Heart right ventricle (tissue), 16 donors: ENCODE measurements at regions not wholly inside any gene's neighbourhood (a gene's known extent, or its start where the extent isn't known, plus 50 kb on each side); places are given as distances from the start of the nearest gene placed in this dataset.

Experiments used
- ATAC-seq, 8 donors: fragments of 200-7000 bp; cut with Tn5 transposase; one replicate each; pipeline ENCODE4 v1.9.1; 2020; ENCODE audit warnings: mild to moderate bottlenecking in 8 of 8, moderate library complexity in 8 of 8, moderate number of reproducible peaks in 1 of 8
- DNase-seq, 2 donors: peaks; one replicate each; pipeline ENCODE4 v3.0.0-alpha.2; 2020
- H3K27ac ChIP-seq, 10 donors: fragments of 200-600 bp; sonication (generic) in 2 of 10; one replicate each; pipeline versions ENCODE4 v1.5.0 to v1.8.0; 2020 to 2022; ENCODE audit warnings: mild to moderate bottlenecking in 3 of 10
- H3K27me3 ChIP-seq, 7 donors: fragments of 200-600 bp; one replicate each; pipeline ENCODE4 v1.8.0; 2021 to 2022; ENCODE audit warnings: mild to moderate bottlenecking in 2 of 7
- H3K36me3 ChIP-seq, 9 donors: fragments of 200-600 bp; sonication (generic) in 1 of 9; one replicate each; pipeline versions ENCODE4 v1.5.0 to v1.8.0; 2020 to 2022; ENCODE audit warnings: mild to moderate bottlenecking in 2 of 9
- H3K4me1 ChIP-seq, 9 donors: fragments of 200-600 bp; sonication (generic) in 1 of 9; one replicate each; pipeline versions ENCODE4 v1.5.0 to v1.8.0; 2020 to 2022; ENCODE audit warnings: mild to moderate bottlenecking in 4 of 9
- H3K4me3 ChIP-seq, 10 donors: fragments of 200-600 bp; sonication (generic) in 2 of 10; one replicate each; pipeline versions ENCODE4 v1.5.0 to v1.8.0; 2020 to 2022; ENCODE audit warnings: mild to moderate bottlenecking in 7 of 10, moderate library complexity in 2 of 10
- H3K9me3 ChIP-seq, 11 donors: fragments of 200-600 bp in 10 of 11; sonication (generic) in 2 of 11; one replicate each; pipeline versions ENCODE4 v1.5.0 to v1.8.0; 2013 to 2022; ENCODE audit warnings: mild to moderate bottlenecking in 2 of 11, control low read depth in 1 of 11, moderate library complexity in 1 of 11
- CTCF ChIP-seq, 9 donors: fragments of 200-600 bp; sonication (generic) in 2 of 9; IDR thresholded peaks; one replicate each; pipeline versions ENCODE4 v1.5.0 to v1.8.0; 2021 to 2022; ENCODE audit warnings: antibody characterized with exemption in 9 of 9, mild to moderate bottlenecking in 5 of 9, moderate library complexity in 1 of 9
- WGBS, 2 donors: extraction: QIAGEN DNeasy Blood & Tissue Kit; methylation state at CpG; one replicate each; pipeline ENCODE4 v1.1.7; 2013; ENCODE audit warnings: inconsistent platforms in 1 of 2; 5-methylcytosine and 5-hydroxymethylcytosine counted together
- intact Hi-C, 10 donors: fragments of 100-400 bp; cut with DNase I; formaldehyde crosslinking; loops; one replicate each; pipeline versions ENCODE4 v1.11.1 to v1.14.2; 2022
- donor health status: Arrhythmogenic right ventricular cardiomyopathy.
- donor health status: ischemic (EF 13 %, LVEDD 7.1; RV severe dilation, severe dysfunction).
- donor health status: healthy with polysubstance abuse.
- donor health status: DM: no; HTN: yes; CAD: no.
- donor health status: DM: no; HTN: no; CAD: no.
- donor health status: ischemic (EF 25% LVEDD 6.9; RV normal size, moderate dysfunction).
- donor health status: ischemic (EF 25% LVEDD 5.7; RV mildly dilated, moderate dysfunction).
- donor health status: healthy.
- donor health status: DM: yes; HTN: yes; CAD: no.
- donor health status: Ischemic cardiomyopathy.
- donor health status: ischemic (EF 35%, LVEDD 5.7; RV mildly dilated, moderate dysfunction).
- donor health status: nonischemic (EF 11% LVEDD 7.7; RV severe dilation, severe dysfunction).
- donor health status: DM: yes; HTN: yes; CAD: no.
- donor health status: PGD.
- donor health status: ischemic (EF 29% LVEDD 5.4; RV normal size, mild dysfunction).
- donor health status: nonischemic (EF 23%, LVEDD 6.1; RV moderate dilation, normal function).

- H3K4me1 ChIP-seq, result no peaks in the 10 kb centered on the region
- no peak for TF ChIP-seq CTCF (IDR thresholded peaks at IDR 0.05)
- no peak overlapping the region for H3K27ac ChIP-seq
- no peak for DNase-seq
- intact Hi-C loops, result no loop called here
- H3K4me3 ChIP-seq, result no peak overlapping the region
- H3K36me3 ChIP-seq, result no peaks in the 10 kb centered on the region
- peaks cover 0 to 28% (median 5%) of the 10 kb centered on the region in 11 donors for H3K9me3 ChIP-seq
- WGBS, 2 donors, result 64 to 71% methylated on average over 3 of the region's 3 CpGs
- ATAC-seq, result no peak
- no peaks in the 10 kb centered on the region for H3K27me3 ChIP-seq
These were observed 376.4 kb downstream of the DEPDC1B start for GRCh38 chr5:60323596-60323995.

GRCh38 chr5:60312098-60312497 lies 387.9 kb downstream of the DEPDC1B start:
- Histone ChIP-seq H3K36me3 (no peaks in the 10 kb centered on the region), H3K27ac (no peak overlapping the region), H3K4me3 (no peak overlapping the region), H3K4me1 (no peaks in the 10 kb centered on the region), H3K9me3 (peaks cover 0 to 14% (median 0%) of the 10 kb centered on the region in 11 donors), H3K27me3 (no peaks in the 10 kb centered on the region)
- ATAC-seq, result no peak
- TF ChIP-seq CTCF (IDR thresholded peaks at IDR 0.05), result no peak
- WGBS, 2 donors, result 85 to 86% methylated on average over 2 of the region's 2 CpGs
- DNase-seq, result no peak
- intact Hi-C loops, result no loop called here

GRCh38 chr5:60299944-60300343 lies 400.0 kb downstream of the DEPDC1B start:
- ATAC-seq (no peak), DNase-seq (no peak)
- Histone ChIP-seq H3K4me1 (no peaks in the 10 kb centered on the region), H3K27me3 (no peaks in the 10 kb centered on the region), H3K4me3 (no peak overlapping the region), H3K9me3 (peaks cover 0 to 22% (median 0%) of the 10 kb centered on the region in 11 donors), H3K27ac (no peak overlapping the region), H3K36me3 (no peaks in the 10 kb centered on the region)
- intact Hi-C loops, result loop anchor here in 6 of 10 donors (5.0 to 10.0 kb wide), 4 partner anchors 285 to 355 kb away; no protein-coding TSS in a partner anchor
- WGBS, 2 donors, result 64 to 76% methylated on average over 2 of the region's 2 CpGs
- no peak for TF ChIP-seq CTCF (IDR thresholded peaks at IDR 0.05)

GRCh38 chr5:60297658-60298057 lies 402.3 kb downstream of the DEPDC1B start:
- Histone ChIP-seq H3K4me3 (no peak overlapping the region), H3K9me3 (peaks cover 0 to 22% (median 0%) of the 10 kb centered on the region in 11 donors), H3K4me1 (no peaks in the 10 kb centered on the region), H3K36me3 (no peaks in the 10 kb centered on the region), H3K27ac (no peak overlapping the region), H3K27me3 (no peaks in the 10 kb centered on the region)
- no peak for TF ChIP-seq CTCF (IDR thresholded peaks at IDR 0.05)
- intact Hi-C loops, result loop anchor here in 6 of 10 donors (5.0 to 10.0 kb wide), 4 partner anchors 287 to 357 kb away; no protein-coding TSS in a partner anchor
- DNase-seq (no peak), ATAC-seq (no peak)
- WGBS, 2 donors, result 86 to 92% methylated on average over 1 of the region's 1 CpG
